Stimulated activated CD8-positive, alpha-beta memory T cell treated with anti-CD3 and anti-CD28 coated beads, Interleukin-15, amount 100 ng/mL, for 48 hours (primary cell): ENCODE measurements at regions not wholly inside any gene's neighbourhood (a gene's known extent, or its start where the extent isn't known, plus 50 kb on each side); places are given as distances from the start of the nearest gene placed in this dataset.

Source experiments
- DNase-seq, 2 donors: peaks; one replicate each; pipeline ENCODE4 v3.0.0-alpha.2; 2020; ENCODE audit warnings: low read depth in 2 of 2

GRCh38 chr2:120425014-120425413, 79.1 kb downstream of the INHBB start:
- no peak for DNase-seq

GRCh38 chr2:120428748-120429147, 82.8 kb downstream of the INHBB start:
- DNase-seq, result no peak

GRCh38 chr2:120429586-120430500, 83.9 kb downstream of the INHBB start:
- no peak for DNase-seq

GRCh38 chr2:120430501-120430830, 84.5 kb downstream of the INHBB start:
- DNase-seq, result no peak

- DNase-seq, result no peak
Measured at GRCh38 chr2:120430957-120431356, 85.0 kb downstream of the INHBB start.

DNA sequence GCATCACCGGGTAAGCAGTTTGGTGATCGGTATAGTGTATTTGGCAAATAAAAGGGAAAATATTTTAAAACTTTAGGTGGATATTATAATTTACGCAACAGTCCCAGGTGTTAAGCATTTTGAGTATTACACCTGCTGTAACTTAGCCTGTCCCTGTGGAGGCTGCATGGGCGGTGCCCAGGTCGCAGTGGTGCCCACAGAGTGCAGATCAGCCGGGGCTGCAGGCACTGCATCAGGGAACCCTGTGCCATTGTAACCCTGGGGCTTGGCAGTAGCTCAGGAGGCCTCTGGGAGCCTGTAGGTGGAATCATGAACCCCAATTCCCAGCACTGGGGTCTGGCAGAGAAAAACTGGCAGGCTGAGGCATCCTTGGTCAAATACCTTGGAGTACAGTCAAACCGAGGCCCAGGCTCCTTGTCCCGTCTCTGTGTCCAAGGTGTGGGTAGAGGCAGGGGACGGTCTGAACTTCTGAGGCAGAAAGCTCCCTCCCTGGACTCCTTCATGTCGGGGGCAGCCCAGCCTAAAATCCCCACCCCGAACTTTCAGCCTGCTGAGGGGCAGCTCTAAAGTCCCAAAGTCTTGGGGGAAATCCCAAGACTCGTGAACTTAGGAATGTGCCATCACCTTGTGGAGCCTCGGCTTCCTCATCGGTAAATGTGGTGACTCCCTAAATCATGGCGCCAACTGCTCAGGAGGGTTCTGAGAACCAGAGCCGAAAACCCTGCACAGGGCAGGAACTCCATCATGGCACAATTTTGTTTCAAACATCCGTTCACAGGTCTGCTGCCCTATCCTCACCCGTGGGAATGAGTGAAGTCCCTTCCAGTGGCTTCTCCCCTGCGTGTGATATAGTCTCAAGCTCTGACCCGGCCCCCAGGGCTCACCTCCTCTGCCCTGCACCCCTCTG, 85.7 kb downstream of the INHBB start:
- DNase-seq, result no peak

DNA sequence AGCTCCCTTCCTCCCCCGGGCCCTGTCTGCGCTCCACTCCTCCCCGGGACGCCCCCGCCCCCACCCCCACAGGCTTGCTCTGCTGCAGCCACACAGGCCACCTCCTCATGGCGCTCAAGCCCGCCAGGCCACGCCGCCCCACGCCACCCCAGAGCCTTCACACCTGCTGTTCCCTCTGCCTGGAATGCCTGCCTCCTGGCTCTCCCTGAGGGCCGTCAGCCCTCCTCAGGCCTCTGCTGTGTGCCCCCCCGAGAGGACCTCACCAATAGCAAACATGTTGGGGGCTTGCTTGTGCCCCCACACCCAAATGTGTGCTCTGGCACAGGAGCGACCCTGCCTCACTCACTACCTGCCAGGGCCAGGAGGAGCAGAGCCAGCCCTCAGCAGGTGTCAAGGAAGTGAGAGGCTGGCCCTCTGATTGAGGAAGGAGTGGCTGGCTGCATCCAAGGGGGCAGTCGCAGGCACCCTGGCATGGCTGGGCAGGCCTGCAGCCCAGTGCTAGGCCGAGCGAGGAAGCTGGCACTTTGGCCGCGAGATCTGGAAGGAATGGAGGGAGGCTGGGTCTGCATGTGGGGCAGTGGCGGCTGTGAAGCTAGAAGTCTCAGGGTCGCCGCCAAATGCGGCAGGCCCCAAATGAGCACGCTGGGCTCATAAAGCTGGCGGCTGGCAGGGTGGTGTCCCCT, 86.5 kb downstream of the INHBB start:
- DNase-seq, result no peak

GRCh38 chr2:120432976-120433815, 87.3 kb downstream of the INHBB start:
- no peak for DNase-seq

DNA sequence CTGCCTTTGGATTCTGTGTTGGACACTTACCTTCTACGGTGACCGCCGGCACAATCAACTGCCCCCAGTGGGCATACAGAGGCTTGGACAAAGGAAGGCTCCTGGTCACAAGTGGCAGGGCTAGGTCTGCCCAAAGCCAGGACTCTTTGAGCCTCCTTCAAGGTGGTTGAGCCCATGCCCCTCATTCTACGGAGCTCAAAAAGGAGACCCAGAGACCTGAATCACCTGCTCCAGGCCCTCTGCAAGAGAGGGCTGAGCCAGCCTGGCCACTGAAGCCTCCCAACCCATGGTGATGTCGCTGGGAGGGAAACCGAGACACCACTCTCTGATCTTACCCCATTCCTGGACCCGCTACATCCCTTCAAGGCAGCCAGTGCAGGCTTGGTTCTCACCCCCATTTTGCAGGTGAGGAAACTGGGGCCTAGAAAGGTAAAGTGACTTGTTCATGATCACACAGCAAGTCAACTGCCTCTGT, 87.9 kb downstream of the INHBB start:
- DNase-seq, result no peak

GRCh38 chr2:120434492-120435308, 88.8 kb downstream of the INHBB start:
- DNase-seq, result no peak

- no peak for DNase-seq
Measured at GRCh38 chr2:120435671-120436459, 89.9 kb downstream of the INHBB start.

DNA sequence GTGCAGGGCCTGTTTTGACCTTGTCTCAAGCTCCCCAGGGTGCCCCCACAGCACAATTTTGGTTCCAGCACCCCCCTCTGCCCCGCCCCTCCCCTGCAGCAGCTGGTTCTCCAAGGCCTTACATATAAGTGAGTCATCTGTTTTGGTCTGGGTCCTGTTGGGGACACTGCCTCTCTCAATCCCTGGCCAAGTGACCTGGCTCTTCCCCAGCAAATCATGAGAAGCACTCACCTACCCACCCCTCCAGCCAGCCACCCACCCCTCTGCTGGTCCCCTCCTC, 90.5 kb downstream of the INHBB start:
- DNase-seq, result no peak

DNA sequence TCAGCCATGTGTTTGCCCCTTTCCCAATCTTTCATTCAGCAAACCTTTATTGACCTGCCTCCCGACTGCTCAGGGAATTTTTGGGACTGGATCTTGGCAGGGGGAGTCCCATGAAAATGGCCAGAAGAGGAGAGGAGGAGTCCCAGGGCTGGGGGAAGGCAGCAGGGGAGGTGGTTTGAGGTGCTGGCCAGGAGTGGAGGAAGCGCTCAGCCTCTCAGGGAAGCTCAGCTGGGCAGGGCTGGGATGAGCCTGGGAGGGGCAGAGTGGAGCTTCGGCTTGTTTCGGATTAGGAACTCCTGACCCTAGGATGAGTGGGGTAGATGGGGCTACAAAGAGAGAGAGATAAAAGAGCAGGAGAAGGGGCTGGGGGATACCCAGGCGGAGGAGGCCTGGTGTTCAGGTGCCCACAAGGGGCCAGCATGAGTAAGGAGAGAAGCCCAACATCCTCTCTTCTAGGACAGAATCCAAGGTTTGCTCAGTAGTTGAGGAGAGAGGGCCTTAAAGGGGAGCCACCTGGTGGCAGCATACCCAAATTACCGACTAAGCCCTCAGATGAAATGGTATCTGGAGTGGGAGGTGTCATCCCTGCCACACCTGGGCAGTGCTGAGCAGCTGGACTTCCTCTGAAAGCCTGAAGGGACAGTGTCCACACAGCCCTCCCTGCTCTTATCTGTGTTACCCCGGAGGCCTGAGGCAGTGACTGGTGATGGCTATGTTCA, 91.1 kb downstream of the INHBB start:
- no peak for DNase-seq

- DNase-seq, result no peak
Measured at GRCh38 chr2:120437604-120438000, 91.7 kb downstream of the INHBB start.

DNA sequence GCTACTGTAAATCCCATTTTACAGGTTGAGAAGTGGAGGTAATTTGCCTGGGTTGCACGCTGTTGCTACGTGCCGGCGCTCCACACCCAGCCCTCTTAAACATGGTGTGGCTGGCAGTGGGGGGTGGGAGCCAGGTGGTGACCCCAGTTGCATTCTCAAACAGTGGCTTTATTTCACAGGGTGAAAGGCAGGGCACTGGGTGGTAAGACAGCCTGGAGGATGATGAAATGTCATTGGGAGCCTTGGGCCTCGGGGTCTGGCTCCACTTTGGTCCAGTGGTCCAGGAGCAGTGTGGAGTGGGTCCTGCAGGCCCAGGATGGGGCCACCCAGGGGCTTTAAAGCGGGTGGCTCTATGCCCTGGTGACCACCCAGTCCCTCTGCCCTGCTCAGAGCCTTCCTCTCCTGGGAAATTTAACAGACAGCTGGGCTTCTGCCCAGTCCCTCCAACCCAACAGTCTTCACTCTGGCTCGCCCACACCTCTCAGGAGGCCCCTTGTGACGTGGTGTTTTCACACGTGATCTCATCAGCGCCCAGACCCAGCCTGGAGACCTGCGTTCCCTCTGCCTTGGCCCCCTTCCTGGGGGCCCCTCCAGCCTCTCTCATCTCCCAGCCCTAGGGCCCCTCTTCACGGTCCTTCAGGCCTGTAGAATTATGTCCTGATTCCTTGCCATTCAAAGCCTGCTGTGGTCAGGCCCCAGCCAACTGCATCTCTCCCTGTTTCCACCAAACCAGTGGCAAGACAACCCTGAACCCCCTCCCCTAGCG, 92.5 kb downstream of the INHBB start:
- DNase-seq, result no peak

- no peak for DNase-seq
Measured at GRCh38 chr2:120439067-120439368, 93.1 kb downstream of the INHBB start.

- no peak for DNase-seq
Measured at GRCh38 chr2:120439637-120440384, 93.9 kb downstream of the INHBB start.
